ENCODE measurements at regions not wholly inside any gene's neighbourhood (a gene's known extent, or its start where the extent isn't known, plus 50 kb on each side); places are given as distances from the start of the nearest gene placed in this dataset.

DNA sequence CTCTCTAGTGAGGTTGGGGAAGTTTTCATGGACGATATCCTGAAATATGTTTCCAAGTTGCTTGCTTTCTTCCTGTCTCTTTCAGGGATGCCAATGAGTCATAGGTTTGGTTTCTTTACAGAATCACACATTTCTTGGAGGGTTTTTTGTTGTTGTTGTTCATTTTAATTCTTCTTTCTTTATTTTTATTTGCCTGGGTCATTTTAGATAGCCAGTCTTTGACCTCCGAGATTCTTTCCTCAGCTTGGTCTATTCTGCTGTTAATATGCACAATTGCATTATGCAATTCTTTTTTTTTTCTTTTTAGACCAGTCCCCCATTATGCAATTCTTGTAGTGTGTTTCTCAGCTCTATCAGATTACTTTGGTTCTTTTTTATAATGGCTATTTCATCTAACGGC is 338.9 kb downstream of the AEBP2 start:
- Histone ChIP-seq H3K4me3 (ENCODE audit: low read depth in 1 of 3, low read length in 3 of 3) (no peak overlapping the region), H3K4me1 (ENCODE audit: control insufficient read depth in 4 of 4, insufficient read depth in 4 of 4, low read length in 3 of 4) (no peaks in the 10 kb centered on the region), H3K9me3 (ENCODE audit: control insufficient read depth in 4 of 4, low read length in 3 of 4) (no peaks in the 10 kb centered on the region), H3K36me3 (ENCODE audit: control insufficient read depth in 4 of 4, insufficient read depth in 3 of 4, low read depth in 1 of 4, low read length in 3 of 4) (no peaks in the 10 kb centered on the region), H3K27ac (ENCODE audit: low read depth in 1 of 2, low read length in 2 of 2) (no peak overlapping the region), H3K9ac (ENCODE audit: low read depth in 1 of 2, low read length in 2 of 2) (no peak overlapping the region), H3K27me3 (ENCODE audit: control insufficient read depth in 4 of 4, insufficient read depth in 4 of 4, low read length in 3 of 4) (no peaks in the 10 kb centered on the region)
- TF ChIP-seq, protein P1, sequence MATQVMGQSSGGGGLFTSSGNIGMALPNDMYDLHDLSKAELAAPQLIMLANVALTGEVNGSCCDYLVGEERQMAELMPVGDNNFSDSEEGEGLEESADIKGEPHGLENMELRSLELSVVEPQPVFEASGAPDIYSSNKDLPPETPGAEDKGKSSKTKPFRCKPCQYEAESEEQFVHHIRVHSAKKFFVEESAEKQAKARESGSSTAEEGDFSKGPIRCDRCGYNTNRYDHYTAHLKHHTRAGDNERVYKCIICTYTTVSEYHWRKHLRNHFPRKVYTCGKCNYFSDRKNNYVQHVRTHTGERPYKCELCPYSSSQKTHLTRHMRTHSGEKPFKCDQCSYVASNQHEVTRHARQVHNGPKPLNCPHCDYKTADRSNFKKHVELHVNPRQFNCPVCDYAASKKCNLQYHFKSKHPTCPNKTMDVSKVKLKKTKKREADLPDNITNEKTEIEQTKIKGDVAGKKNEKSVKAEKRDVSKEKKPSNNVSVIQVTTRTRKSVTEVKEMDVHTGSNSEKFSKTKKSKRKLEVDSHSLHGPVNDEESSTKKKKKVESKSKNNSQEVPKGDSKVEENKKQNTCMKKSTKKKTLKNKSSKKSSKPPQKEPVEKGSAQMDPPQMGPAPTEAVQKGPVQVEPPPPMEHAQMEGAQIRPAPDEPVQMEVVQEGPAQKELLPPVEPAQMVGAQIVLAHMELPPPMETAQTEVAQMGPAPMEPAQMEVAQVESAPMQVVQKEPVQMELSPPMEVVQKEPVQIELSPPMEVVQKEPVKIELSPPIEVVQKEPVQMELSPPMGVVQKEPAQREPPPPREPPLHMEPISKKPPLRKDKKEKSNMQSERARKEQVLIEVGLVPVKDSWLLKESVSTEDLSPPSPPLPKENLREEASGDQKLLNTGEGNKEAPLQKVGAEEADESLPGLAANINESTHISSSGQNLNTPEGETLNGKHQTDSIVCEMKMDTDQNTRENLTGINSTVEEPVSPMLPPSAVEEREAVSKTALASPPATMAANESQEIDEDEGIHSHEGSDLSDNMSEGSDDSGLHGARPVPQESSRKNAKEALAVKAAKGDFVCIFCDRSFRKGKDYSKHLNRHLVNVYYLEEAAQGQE (IDR thresholded peaks at IDR 0.05) = no peak
- no peak for TF ChIP-seq SP1 (IDR thresholded peaks at IDR 0.05)
- TF ChIP-seq GABPA (IDR thresholded peaks at IDR 0.05 in 1 of 2, conservative IDR thresholded peaks at IDR 0.05 in 1 of 2) = no peak
- TF ChIP-seq RAD21 (IDR thresholded peaks at IDR 0.05) = no peak
- TF ChIP-seq, protein P2, sequence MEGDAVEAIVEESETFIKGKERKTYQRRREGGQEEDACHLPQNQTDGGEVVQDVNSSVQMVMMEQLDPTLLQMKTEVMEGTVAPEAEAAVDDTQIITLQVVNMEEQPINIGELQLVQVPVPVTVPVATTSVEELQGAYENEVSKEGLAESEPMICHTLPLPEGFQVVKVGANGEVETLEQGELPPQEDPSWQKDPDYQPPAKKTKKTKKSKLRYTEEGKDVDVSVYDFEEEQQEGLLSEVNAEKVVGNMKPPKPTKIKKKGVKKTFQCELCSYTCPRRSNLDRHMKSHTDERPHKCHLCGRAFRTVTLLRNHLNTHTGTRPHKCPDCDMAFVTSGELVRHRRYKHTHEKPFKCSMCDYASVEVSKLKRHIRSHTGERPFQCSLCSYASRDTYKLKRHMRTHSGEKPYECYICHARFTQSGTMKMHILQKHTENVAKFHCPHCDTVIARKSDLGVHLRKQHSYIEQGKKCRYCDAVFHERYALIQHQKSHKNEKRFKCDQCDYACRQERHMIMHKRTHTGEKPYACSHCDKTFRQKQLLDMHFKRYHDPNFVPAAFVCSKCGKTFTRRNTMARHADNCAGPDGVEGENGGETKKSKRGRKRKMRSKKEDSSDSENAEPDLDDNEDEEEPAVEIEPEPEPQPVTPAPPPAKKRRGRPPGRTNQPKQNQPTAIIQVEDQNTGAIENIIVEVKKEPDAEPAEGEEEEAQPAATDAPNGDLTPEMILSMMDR (IDR thresholded peaks at IDR 0.05; ENCODE audit: low read depth, low read length, missing input control) = no peak
- no peak for DNase-seq (ENCODE audit: low spot score)
- 77% methylated on average over 3 of the region's 3 CpGs for WGBS

DNA sequence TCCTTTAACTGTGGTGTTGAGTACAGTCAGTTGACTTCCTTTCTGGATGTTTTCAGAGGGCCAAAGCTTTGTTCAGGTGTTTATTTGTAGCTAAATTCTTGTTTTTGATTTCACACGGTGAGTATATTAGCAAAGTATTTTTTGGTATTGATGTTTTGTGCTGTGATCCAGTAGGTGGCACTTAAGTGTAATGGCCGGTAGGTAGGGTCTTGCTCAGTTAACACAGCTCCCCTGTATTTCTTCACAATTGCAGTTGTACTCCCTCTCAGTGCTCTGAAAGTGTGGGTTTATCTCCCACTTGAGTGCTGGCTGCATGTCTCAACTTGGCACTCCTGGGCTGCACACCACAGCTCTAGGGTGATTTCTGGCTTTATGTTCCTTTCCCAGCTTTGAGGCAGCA is 339.5 kb downstream of the AEBP2 start:
- WGBS = 66% methylated on average over 2 of the region's 2 CpGs
- H3K27ac ChIP-seq (ENCODE audit: low read depth in 1 of 2, low read length in 2 of 2) = no peak overlapping the region
- H3K9ac ChIP-seq (ENCODE audit: low read depth in 1 of 2, low read length in 2 of 2) = no peak overlapping the region
- TF ChIP-seq, protein P3, sequence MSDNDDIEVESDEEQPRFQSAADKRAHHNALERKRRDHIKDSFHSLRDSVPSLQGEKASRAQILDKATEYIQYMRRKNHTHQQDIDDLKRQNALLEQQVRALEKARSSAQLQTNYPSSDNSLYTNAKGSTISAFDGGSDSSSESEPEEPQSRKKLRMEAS (IDR thresholded peaks at IDR 0.05) = no peak
- peak in 1 of 2 donors; percentile 39 for TF ChIP-seq RAD21 (IDR thresholded peaks at IDR 0.05)
- H3K4me1 ChIP-seq (ENCODE audit: control insufficient read depth in 4 of 4, insufficient read depth in 4 of 4, low read length in 3 of 4) = no peaks in the 10 kb centered on the region
- H3K27me3 ChIP-seq (ENCODE audit: control insufficient read depth in 4 of 4, insufficient read depth in 4 of 4, low read length in 3 of 4) = no peaks in the 10 kb centered on the region
- H3K36me3 ChIP-seq (ENCODE audit: control insufficient read depth in 4 of 4, insufficient read depth in 3 of 4, low read depth in 1 of 4, low read length in 3 of 4) = no peaks in the 10 kb centered on the region
- H3K4me3 ChIP-seq (ENCODE audit: low read depth in 1 of 3, low read length in 3 of 3) = no peak overlapping the region
- DNase-seq (ENCODE audit: low spot score) = no peak
- no peaks in the 10 kb centered on the region for H3K9me3 ChIP-seq (ENCODE audit: control insufficient read depth in 4 of 4, low read length in 3 of 4)

DNA sequence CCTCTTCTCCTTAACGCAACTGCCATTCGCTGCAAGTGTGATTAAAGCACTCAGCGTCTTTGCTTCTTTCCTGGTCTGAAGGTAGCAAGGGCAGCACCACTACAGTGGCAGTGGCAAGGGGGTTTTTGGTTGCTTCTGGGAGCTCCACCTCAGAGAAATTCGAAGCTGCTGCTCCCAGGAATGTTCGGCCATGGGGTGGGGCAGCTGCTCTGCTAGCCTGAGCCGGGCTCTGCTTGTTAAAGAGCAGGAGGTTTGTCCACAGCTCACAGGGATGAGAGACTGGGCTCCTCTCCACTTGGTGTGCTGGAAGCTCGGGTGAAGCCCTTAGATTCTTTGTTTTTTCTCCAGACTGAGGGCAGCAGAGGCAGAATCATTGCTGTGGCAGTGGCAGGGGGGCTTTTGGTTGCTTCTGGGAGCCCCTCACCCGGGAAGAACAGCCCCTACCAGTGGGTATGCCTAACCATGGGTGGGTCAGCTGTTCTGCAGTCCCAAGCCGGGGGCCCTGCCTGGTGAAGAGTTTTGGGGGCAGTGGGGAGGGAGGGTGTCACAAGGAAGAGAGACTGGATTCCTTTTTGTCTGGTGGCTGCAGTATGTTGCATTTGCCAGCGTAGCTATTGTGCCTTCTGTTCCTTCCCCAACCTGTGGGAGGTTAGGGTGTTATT is 340.2 kb downstream of the AEBP2 start:
- Histone ChIP-seq H3K4me1 (ENCODE audit: control insufficient read depth in 4 of 4, insufficient read depth in 4 of 4, low read length in 3 of 4) (no peaks in the 10 kb centered on the region), H3K36me3 (ENCODE audit: control insufficient read depth in 4 of 4, insufficient read depth in 3 of 4, low read depth in 1 of 4, low read length in 3 of 4) (no peaks in the 10 kb centered on the region), H3K27ac (ENCODE audit: low read depth in 1 of 2, low read length in 2 of 2) (no peak overlapping the region), H3K4me3 (ENCODE audit: low read depth in 1 of 3, low read length in 3 of 3) (no peak overlapping the region), H3K9ac (ENCODE audit: low read depth in 1 of 2, low read length in 2 of 2) (no peak overlapping the region), H3K9me3 (ENCODE audit: control insufficient read depth in 4 of 4, low read length in 3 of 4) (no peaks in the 10 kb centered on the region), H3K27me3 (ENCODE audit: control insufficient read depth in 4 of 4, insufficient read depth in 4 of 4, low read length in 3 of 4) (no peaks in the 10 kb centered on the region)
- WGBS = 67% methylated on average over 10 of the region's 10 CpGs
- TF ChIP-seq RAD21 (IDR thresholded peaks at IDR 0.05) (peak in 1 of 2 donors; percentile 10), RXRA (IDR thresholded peaks at IDR 0.05) (no peak)
- DNase-seq (ENCODE audit: low spot score) = no peak
